ENCODE measurements at regions not wholly inside any gene's neighbourhood (a gene's known extent, or its start where the extent isn't known, plus 50 kb on each side); places are given as distances from the start of the nearest gene placed in this dataset.
A peak's percentile ranks its signal among the peaks of the same experiment; 100 is the strongest.

- TF ChIP-seq POLR2A (IDR thresholded peaks at IDR 0.05; ENCODE audit: low read depth, low read length) (no peak), CTCF (IDR thresholded peaks at IDR 0.05 in 2 of 3, conservative IDR thresholded peaks at IDR 0.05 in 1 of 3; ENCODE audit: control insufficient read depth in 2 of 3, extremely low read depth in 1 of 3, insufficient read depth in 1 of 3, low read depth in 3 of 3, low read length in 3 of 3) (peak; percentile 7 to 19 (median 7); a peak in 1 of 6 replicates), ZBTB33 (IDR thresholded peaks at IDR 0.05) (no peak), JUND (IDR thresholded peaks at IDR 0.05; ENCODE audit: low read depth, low read length) (no peak), ZNF217 (IDR thresholded peaks at IDR 0.05) (no peak), HDAC2 (IDR thresholded peaks at IDR 0.05) (no peak), CHD2 (IDR thresholded peaks at IDR 0.05; ENCODE audit: borderline replicate concordance, low read depth, low read length) (no peak), MAX (IDR thresholded peaks at IDR 0.05; ENCODE audit: low read depth, low read length) (no peak), ATF7 (IDR thresholded peaks at IDR 0.05; ENCODE audit: low read depth) (no peak), RAD21 (IDR thresholded peaks at IDR 0.05; ENCODE audit: insufficient read depth, low read depth, low read length) (peak; percentile 29; the same call in 1 of the 2 replicates), BHLHE40 (IDR thresholded peaks at IDR 0.05; ENCODE audit: borderline replicate concordance in 1 of 2, low read depth in 2 of 2, low read length in 1 of 2) (no peak)
Observed at GRCh38 chr10:27355918-27356573, 115.4 kb upstream of the ACBD5 start.
